H9 (cell line): ENCODE measurements at regions not wholly inside any gene's neighbourhood (a gene's known extent, or its start where the extent isn't known, plus 50 kb on each side); places are given as distances from the start of the nearest gene placed in this dataset.

Experiments used
- DNase-seq: peaks from one replicate; pipeline ENCODE4 v3.0.0-alpha.2; 2017
- H2AFZ ChIP-seq: one replicate; pipeline ENCODE4 v1.6.1; 2013; ENCODE audit warnings: mild to moderate bottlenecking, low read length, control low read depth, moderate library complexity
- H2AK5ac ChIP-seq: 2 replicates; pipeline ENCODE4 v1.6.1; 2013; ENCODE audit warnings: low read length, control low read depth, mixed read lengths; ENCODE audit not compliant: insufficient read length
- H2BK120ac ChIP-seq: one replicate; pipeline ENCODE4 v1.6.1; 2013; ENCODE audit warnings: low read depth, mild to moderate bottlenecking, low read length, control low read depth, inconsistent platforms; ENCODE audit not compliant: poor library complexity, severe bottlenecking
- H2BK12ac ChIP-seq: 2 replicates; pipeline ENCODE4 v1.6.1; 2013; ENCODE audit warnings: low read length, control low read depth, mixed read lengths, low read depth; ENCODE audit not compliant: insufficient read length
- H2BK15ac ChIP-seq: 2 replicates; pipeline ENCODE4 v1.6.1; 2013; ENCODE audit warnings: low read depth, low read length, control low read depth
- H2BK20ac ChIP-seq: one replicate; pipeline ENCODE4 v1.6.1; 2013; ENCODE audit warnings: low read depth, mild to moderate bottlenecking, low read length, control low read depth, inconsistent platforms; ENCODE audit not compliant: poor library complexity, severe bottlenecking
- H2BK5ac ChIP-seq: 2 replicates; pipeline ENCODE4 v1.6.1; 2013; ENCODE audit warnings: low read length, control low read depth, mixed read lengths; ENCODE audit not compliant: insufficient read length
- H3K14ac ChIP-seq: 2 replicates; pipeline ENCODE4 v1.6.1; 2013; ENCODE audit warnings: low read length, control low read depth; ENCODE audit not compliant: insufficient read depth
- H3K18ac ChIP-seq: 2 replicates; pipeline ENCODE4 v1.6.1; 2013; ENCODE audit warnings: low read depth, mild to moderate bottlenecking, mixed read lengths, low read length, control low read depth; ENCODE audit not compliant: insufficient read length
- H3K23ac ChIP-seq: 2 replicates; pipeline ENCODE4 v1.6.1; 2013; ENCODE audit warnings: low read length, control low read depth, mixed read lengths, low read depth; ENCODE audit not compliant: insufficient read length
- H3K23me2 ChIP-seq: 2 replicates; pipeline ENCODE4 v1.6.1; 2013; ENCODE audit warnings: low read depth, mild to moderate bottlenecking, mixed read lengths, low read length, control low read depth; ENCODE audit not compliant: insufficient read length, poor library complexity, severe bottlenecking
- H3K27ac ChIP-seq: 2 replicates; pipeline ENCODE4 v1.5.1; 2013; ENCODE audit warnings: low read length, control low read depth, mixed read lengths, low read depth; ENCODE audit not compliant: insufficient read length
- H3K27me3 ChIP-seq: 2 replicates; pipeline ENCODE4 v1.6.1; 2013; ENCODE audit warnings: low read length, control low read depth, inconsistent platforms; ENCODE audit not compliant: insufficient read depth
- H3K4ac ChIP-seq: 2 replicates; pipeline ENCODE4 v1.6.1; 2013; ENCODE audit warnings: low read depth, mild to moderate bottlenecking, control low read depth, inconsistent platforms, low read length, moderate library complexity
- H3K4me1 ChIP-seq: 2 replicates; pipeline ENCODE4 v1.6.1; 2013; ENCODE audit warnings: low read length, control low read depth, inconsistent platforms; ENCODE audit not compliant: insufficient read depth
- H3K4me2 ChIP-seq: 2 replicates; pipeline ENCODE4 v1.6.1; 2013; ENCODE audit warnings: low read length, control low read depth, mixed read lengths; ENCODE audit not compliant: insufficient read length, insufficient read depth
- H3K56ac ChIP-seq: 2 replicates; pipeline ENCODE4 v1.6.1; 2013; ENCODE audit warnings: low read depth, mild to moderate bottlenecking, mixed read lengths, low read length, control low read depth; ENCODE audit not compliant: insufficient read length
- H3K79me1 ChIP-seq: 2 replicates; pipeline ENCODE4 v1.6.1; 2013; ENCODE audit warnings: low read depth, mild to moderate bottlenecking, moderate library complexity, low read length, control low read depth, inconsistent platforms; ENCODE audit not compliant: insufficient read depth, poor library complexity, severe bottlenecking
- H3K79me2 ChIP-seq: 2 replicates; pipeline ENCODE4 v1.6.1; 2013; ENCODE audit warnings: low read length, control low read depth, inconsistent platforms; ENCODE audit not compliant: insufficient read depth
- H3K9ac ChIP-seq: 2 replicates; pipeline ENCODE4 v1.6.1; 2013; ENCODE audit warnings: low read length, control low read depth, mixed read lengths; ENCODE audit not compliant: insufficient read length; ENCODE audit errors: extremely low read depth
- H3K9me3 ChIP-seq: one replicate; pipeline ENCODE4 v1.6.1; 2013; ENCODE audit warnings: low read depth, low read length, inconsistent platforms; ENCODE audit not compliant: control insufficient read depth
- H3T11ph ChIP-seq: one replicate; pipeline ENCODE4 v1.6.1; 2013; ENCODE audit warnings: mild to moderate bottlenecking, low read length, control low read depth, inconsistent platforms
- H4K20me1 ChIP-seq: one replicate; pipeline ENCODE4 v1.6.1; 2013; ENCODE audit not compliant: control insufficient read depth, insufficient read length, insufficient read depth
- H4K5ac ChIP-seq: 2 replicates; pipeline ENCODE4 v1.6.1; 2013; ENCODE audit warnings: low read depth, mild to moderate bottlenecking, mixed read lengths, low read length, control low read depth; ENCODE audit not compliant: insufficient read length
- H4K8ac ChIP-seq: replicated peaks from 2 replicates; pipeline ENCODE4 v1.6.1; 2013; ENCODE audit warnings: low read length, control low read depth, mixed read lengths, low read depth; ENCODE audit not compliant: insufficient read length
- H4K91ac ChIP-seq: 2 replicates; pipeline ENCODE4 v1.6.1; 2013; ENCODE audit warnings: low read depth, mild to moderate bottlenecking, moderate library complexity, mixed read lengths, low read length, control low read depth; ENCODE audit not compliant: insufficient read length
- H3K27ac Mint-ChIP-seq, 3 experiments: 2 replicates in 2 of 3; 3 replicates in 1 of 3; pipeline ENCODE4 v1.8.0; 2020 to 2021; ENCODE audit warnings: mixed read lengths in 3 of 3, mild to moderate bottlenecking in 1 of 3, moderate library complexity in 1 of 3
- H3K27me3 Mint-ChIP-seq: 2 replicates; pipeline ENCODE4 v1.8.0; 2021; ENCODE audit warnings: low read depth, mild to moderate bottlenecking, moderate library complexity, mixed read lengths
- H3K36me3 Mint-ChIP-seq, 3 experiments: 2 replicates in 2 of 3; 3 replicates in 1 of 3; pipeline ENCODE4 v1.8.0; 2020 to 2021; ENCODE audit warnings: low read depth in 3 of 3, mixed read lengths in 3 of 3; ENCODE audit not compliant: insufficient read depth in 1 of 3
- H3K4me1 Mint-ChIP-seq, 2 experiments: 2 replicates each; pipeline ENCODE4 v1.8.0; 2020; ENCODE audit warnings: mixed read lengths in 2 of 2
- H3K4me3 Mint-ChIP-seq, 2 experiments: 2 replicates in 1 of 2; 3 replicates in 1 of 2; pipeline ENCODE4 v1.8.0; 2020 to 2021; ENCODE audit warnings: mild to moderate bottlenecking in 2 of 2, mixed read lengths in 2 of 2, moderate library complexity in 1 of 2
- H3K9me3 Mint-ChIP-seq, 2 experiments: 2 replicates in 1 of 2; 3 replicates in 1 of 2; pipeline ENCODE4 v1.8.0; 2020; ENCODE audit warnings: mild to moderate bottlenecking in 2 of 2, mixed read lengths in 2 of 2, moderate library complexity in 1 of 2
- CTCF ChIP-seq: fragments of 200-600 bp; sonication (generic); conservative IDR thresholded peaks from 3 replicates; pipeline ENCODE4 v1.8.0; 2021; ENCODE audit warnings: antibody characterized with exemption, mild to moderate bottlenecking
- WGBS: extraction: QIAGEN DNeasy Blood & Tissue Kit; methylation state at CpG from one replicate; pipeline ENCODE4 v1.1.7; 2013; ENCODE audit warnings: missing lambda C conversion rate, low lambda C conversion rate, mixed read lengths; ENCODE audit not compliant: insufficient read length; ENCODE audit errors: extremely low coverage; 5-methylcytosine and 5-hydroxymethylcytosine counted together

- H3K9me3 Mint-ChIP-seq: peaks cover 12 to 17% of the 10 kb centered on the region in 2 experiments
- Histone ChIP-seq H3K27ac (no peak overlapping the region), H3K4me2 (no peak overlapping the region), H2BK120ac (no peak overlapping the region), H3K27me3 (no peaks in the 10 kb centered on the region; the same call in 1 of the 2 replicates), H3K23ac (no peak overlapping the region), H4K5ac (no peak overlapping the region), H4K91ac (no peak overlapping the region), H2AK5ac (no peak overlapping the region), H3K9me3 (peaks cover 5% of the 10 kb centered on the region), H3K9ac (no peak overlapping the region), H2BK20ac (no peak overlapping the region), H3K79me2 (no peaks in the 10 kb centered on the region), H2BK5ac (no peak overlapping the region), H3K23me2 (no peaks in the 10 kb centered on the region), H2BK15ac (no peak overlapping the region), H2BK12ac (no peak overlapping the region), H4K8ac (no peak overlapping the region), H3K79me1 (no peaks in the 10 kb centered on the region), H3K18ac (no peak overlapping the region), H3T11ph (no peak overlapping the region), H2AFZ (no peak overlapping the region), H3K4ac (no peak overlapping the region), H3K4me1 (no peaks in the 10 kb centered on the region), H4K20me1 (no peaks in the 10 kb centered on the region), H3K14ac (no peak overlapping the region), H3K56ac (no peak overlapping the region)
- peaks cover 16% of the 10 kb centered on the region for H3K27me3 Mint-ChIP-seq
- no peak overlapping the region for H3K27ac Mint-ChIP-seq
- peaks cover under 1 to 1% of the 10 kb centered on the region in 2 experiments; a peak in 3 of 4 replicates for H3K4me1 Mint-ChIP-seq
- no CpG with 5 or more reads among the region's 2 CpGs for WGBS
- no peak for TF ChIP-seq CTCF
- H3K36me3 Mint-ChIP-seq: peaks cover 10 to 25% (median 15%) of the 10 kb centered on the region in 3 experiments
- no peak overlapping the region for H3K4me3 Mint-ChIP-seq
- no peak for DNase-seq
Measured at GRCh38 chr9:20117986-20118385, 329.1 kb upstream of the SLC24A2 start.
